ENCODE measurements at regions not wholly inside any gene's neighbourhood (a gene's known extent, or its start where the extent isn't known, plus 50 kb on each side); places are given as distances from the start of the nearest gene placed in this dataset.

DNA sequence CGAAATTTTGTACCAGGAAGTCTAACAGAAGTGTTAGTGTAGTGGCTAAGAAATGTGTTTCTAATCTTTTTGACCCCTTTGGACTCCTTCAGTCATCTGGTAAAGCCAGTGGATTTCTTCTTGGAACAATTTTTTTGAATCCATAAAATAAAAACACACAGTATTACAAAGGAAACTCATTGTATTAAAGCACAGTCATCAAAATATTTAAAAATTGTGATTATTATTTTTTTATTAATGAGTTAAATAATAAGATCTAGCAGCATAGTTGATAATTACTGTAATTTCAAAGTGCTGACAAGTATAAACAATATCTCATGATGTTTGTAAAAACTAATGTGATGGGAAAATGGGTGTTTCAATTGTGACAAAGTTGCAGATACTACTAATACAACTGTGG, 72.2 kb upstream of the LRRC3B start:
- no peaks in the 10 kb centered on the region for H3K27me3 ChIP-seq
- no peak for DNase-seq
- no peaks in the 10 kb centered on the region for H3K9me3 ChIP-seq
- H3K27ac ChIP-seq, result no peak overlapping the region
- intact Hi-C loops (cut with DNase I; ENCODE audit: low total_unique reads), result no loop called here
- WGBS, 2 donors, result 87 to 88% methylated on average over 1 of the region's 1 CpG
- no peak overlapping the region for H3K4me3 ChIP-seq
- TF ChIP-seq CTCF (IDR thresholded peaks at IDR 0.05) (no peak), POLR2A (IDR thresholded peaks at IDR 0.05) (no peak)
- H3K36me3 ChIP-seq (ENCODE audit: low read depth, missing control alignments), result no peaks in the 10 kb centered on the region
- no peaks in the 10 kb centered on the region for H3K4me1 ChIP-seq

- Histone ChIP-seq H3K36me3 (ENCODE audit: low read depth, missing control alignments) (no peaks in the 10 kb centered on the region), H3K27me3 (no peaks in the 10 kb centered on the region), H3K27ac (no peak overlapping the region), H3K9me3 (no peaks in the 10 kb centered on the region), H3K4me1 (no peaks in the 10 kb centered on the region), H3K4me3 (no peak overlapping the region)
- TF ChIP-seq CTCF (IDR thresholded peaks at IDR 0.05) (no peak), POLR2A (IDR thresholded peaks at IDR 0.05) (no peak)
- WGBS, 2 donors, result 61 to 63% methylated on average over 6 of the region's 6 CpGs
- no peak for DNase-seq
- intact Hi-C loops (cut with DNase I; ENCODE audit: low total_unique reads), result no loop called here
These were observed 65.9 kb upstream of the LRRC3B start for GRCh38 chr3:26556637-26557036.

- H3K27ac ChIP-seq, result no peak overlapping the region
- no peaks in the 10 kb centered on the region for H3K36me3 ChIP-seq (ENCODE audit: low read depth, missing control alignments)
- H3K4me3 ChIP-seq, result no peak overlapping the region
- intact Hi-C loops (cut with DNase I; ENCODE audit: low total_unique reads), result no loop called here
- H3K27me3 ChIP-seq, result no peaks in the 10 kb centered on the region
- H3K4me1 ChIP-seq, result no peaks in the 10 kb centered on the region
- TF ChIP-seq POLR2A (IDR thresholded peaks at IDR 0.05), result no peak
- TF ChIP-seq CTCF (IDR thresholded peaks at IDR 0.05), result no peak
- DNase-seq, result no peak
- 60 to 83% methylated on average over 1 of the region's 1 CpG for WGBS, 2 donors
- no peaks in the 10 kb centered on the region for H3K9me3 ChIP-seq
These were observed 64.3 kb upstream of the LRRC3B start for GRCh38 chr3:26558257-26558656.

- 75 to 80% methylated on average over 3 of the region's 3 CpGs for WGBS, 2 donors
- intact Hi-C loops (cut with DNase I; ENCODE audit: low total_unique reads), result no loop called here
- Histone ChIP-seq H3K27me3 (no peaks in the 10 kb centered on the region), H3K27ac (no peak overlapping the region), H3K4me3 (no peak overlapping the region), H3K9me3 (no peaks in the 10 kb centered on the region), H3K36me3 (ENCODE audit: low read depth, missing control alignments) (no peaks in the 10 kb centered on the region), H3K4me1 (no peaks in the 10 kb centered on the region)
- DNase-seq, result no peak
- TF ChIP-seq POLR2A (IDR thresholded peaks at IDR 0.05), result no peak
- TF ChIP-seq CTCF (IDR thresholded peaks at IDR 0.05), result no peak
These were observed 63.3 kb upstream of the LRRC3B start for GRCh38 chr3:26559227-26559626.

- WGBS, 2 donors, result 26 to 35% methylated on average over 1 of the region's 1 CpG
- TF ChIP-seq CTCF (IDR thresholded peaks at IDR 0.05), result no peak
- no peak for TF ChIP-seq POLR2A (IDR thresholded peaks at IDR 0.05)
- intact Hi-C loops (cut with DNase I; ENCODE audit: low total_unique reads), result no loop called here
These were observed 62.5 kb upstream of the LRRC3B start for GRCh38 chr3:26560081-26560480.

More at GRCh38 chr3:26560081-26560480, 62.5 kb upstream of the LRRC3B start:
- Histone ChIP-seq H3K27ac (no peak overlapping the region), H3K9me3 (no peaks in the 10 kb centered on the region), H3K27me3 (no peaks in the 10 kb centered on the region), H3K4me3 (no peak overlapping the region), H3K36me3 (ENCODE audit: low read depth, missing control alignments) (no peaks in the 10 kb centered on the region), H3K4me1 (no peaks in the 10 kb centered on the region)
- no peak for DNase-seq

Data from testis (tissue), 2 donors.